ENCODE measurements at regions not wholly inside any gene's neighbourhood (a gene's known extent, or its start where the extent isn't known, plus 50 kb on each side); places are given as distances from the start of the nearest gene placed in this dataset.

- DNase-seq (ENCODE audit: low read depth): no peak
Measured at GRCh38 chr5:110031402-110032140, 341.8 kb downstream of the MAN2A1 start.

- no peak for DNase-seq (ENCODE audit: low read depth)
Measured at GRCh38 chr5:110032376-110032775, 342.6 kb downstream of the MAN2A1 start.

- no peak for DNase-seq (ENCODE audit: low read depth)
Measured at GRCh38 chr5:110034056-110034600, 344.4 kb downstream of the MAN2A1 start.

GRCh38 chr5:110038297-110038997, 348.7 kb downstream of the MAN2A1 start:
- no peak for DNase-seq (ENCODE audit: low read depth)

GRCh38 chr5:110040178-110040577, 350.5 kb downstream of the MAN2A1 start:
- no peak for DNase-seq (ENCODE audit: low read depth)

GRCh38 chr5:110043025-110043424, 353.3 kb downstream of the MAN2A1 start:
- DNase-seq (ENCODE audit: low read depth): no peak

- DNase-seq (ENCODE audit: low read depth): no peak
Measured at GRCh38 chr5:110045158-110045557, 355.4 kb downstream of the MAN2A1 start.

GRCh38 chr5:110048491-110048890, 358.8 kb downstream of the MAN2A1 start:
- DNase-seq (ENCODE audit: low read depth): no peak

GRCh38 chr5:110049816-110050215, 360.1 kb downstream of the MAN2A1 start:
- DNase-seq (ENCODE audit: low read depth): no peak

GRCh38 chr5:110050640-110051345, 361.1 kb downstream of the MAN2A1 start:
- no peak for DNase-seq (ENCODE audit: low read depth)

- DNase-seq (ENCODE audit: low read depth): no peak
Measured at GRCh38 chr5:110053205-110053604, 363.5 kb downstream of the MAN2A1 start.

- DNase-seq (ENCODE audit: low read depth): no peak
Measured at GRCh38 chr5:110053824-110054223, 364.1 kb downstream of the MAN2A1 start.

GRCh38 chr5:110054240-110054639, 364.5 kb downstream of the MAN2A1 start:
- DNase-seq (ENCODE audit: low read depth): peak; percentile 51

GRCh38 chr5:110055302-110055701, 365.6 kb downstream of the MAN2A1 start:
- no peak for DNase-seq (ENCODE audit: low read depth)

- no peak for DNase-seq (ENCODE audit: low read depth)
Measured at GRCh38 chr5:110056580-110057114, 366.9 kb downstream of the MAN2A1 start.

GRCh38 chr5:110058175-110058574, 368.4 kb downstream of the MAN2A1 start:
- DNase-seq (ENCODE audit: low read depth): no peak

- DNase-seq (ENCODE audit: low read depth): no peak
Measured at GRCh38 chr5:110062246-110062645, 372.5 kb downstream of the MAN2A1 start.

- DNase-seq (ENCODE audit: low read depth): peak; percentile 37
Measured at GRCh38 chr5:110063640-110064602, 374.2 kb downstream of the MAN2A1 start.

- no peak for DNase-seq (ENCODE audit: low read depth)
Measured at GRCh38 chr5:110064603-110065268, 375.0 kb downstream of the MAN2A1 start.

GRCh38 chr5:110070836-110071235, 381.1 kb downstream of the MAN2A1 start:
- no peak for DNase-seq (ENCODE audit: low read depth)

GRCh38 chr5:110072651-110073050, 382.9 kb downstream of the MAN2A1 start:
- no peak for DNase-seq (ENCODE audit: low read depth)
